ENCODE measurements at regions not wholly inside any gene's neighbourhood (a gene's known extent, or its start where the extent isn't known, plus 50 kb on each side); places are given as distances from the start of the nearest gene placed in this dataset.
A peak's percentile ranks its signal among the peaks of the same experiment; 100 is the strongest.

- Mint-ChIP-seq H3K4me3 (no peak overlapping the region), H3K4me1 (ENCODE audit: low read depth) (peaks cover 83% of the 10 kb centered on the region), H3K27ac (no peak overlapping the region), H3K36me3 (ENCODE audit: low read depth) (peaks cover 34% of the 10 kb centered on the region), H3K9me3 (no peaks in the 10 kb centered on the region), H3K27me3 (no peaks in the 10 kb centered on the region)
- no peak for DNase-seq
Observed at GRCh38 chr2:134146161-134146560, 107.7 kb upstream of the MGAT5 start.

- Mint-ChIP-seq H3K27ac (no peak overlapping the region), H3K27me3 (no peaks in the 10 kb centered on the region), H3K9me3 (no peaks in the 10 kb centered on the region), H3K4me1 (ENCODE audit: low read depth) (peaks cover 79% of the 10 kb centered on the region), H3K36me3 (ENCODE audit: low read depth) (peaks cover 37% of the 10 kb centered on the region), H3K4me3 (no peak overlapping the region)
- DNase-seq, result no peak
Observed at GRCh38 chr2:134146620-134147019, 107.3 kb upstream of the MGAT5 start.

DNA sequence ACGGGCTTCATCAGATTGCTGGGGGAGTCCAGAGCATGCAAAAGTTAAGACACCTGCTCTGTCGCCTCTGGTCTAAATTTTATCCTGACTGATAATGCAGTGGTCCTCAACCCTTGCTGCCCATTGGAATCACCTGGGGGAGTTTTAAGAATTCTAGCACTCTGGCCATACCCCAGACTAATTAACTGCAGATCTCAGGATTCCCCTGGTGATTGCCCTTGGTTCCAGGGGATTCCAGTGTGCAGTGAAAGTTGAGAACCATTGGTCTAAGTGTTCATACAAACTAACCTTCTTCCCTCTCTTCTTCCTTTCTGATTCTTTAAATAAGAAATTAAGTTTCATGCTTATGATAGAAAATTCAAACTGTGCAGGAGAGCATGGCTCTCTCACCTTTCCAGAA, 105.7 kb upstream of the MGAT5 start:
- no peak overlapping the region for H3K27ac Mint-ChIP-seq
- peaks cover 63% of the 10 kb centered on the region for H3K4me1 Mint-ChIP-seq (ENCODE audit: low read depth)
- H3K36me3 Mint-ChIP-seq (ENCODE audit: low read depth), result peaks cover 32% of the 10 kb centered on the region
- no peaks in the 10 kb centered on the region for H3K27me3 Mint-ChIP-seq
- no peak for DNase-seq
- H3K4me3 Mint-ChIP-seq, result no peak overlapping the region
- H3K9me3 Mint-ChIP-seq, result no peaks in the 10 kb centered on the region

DNA sequence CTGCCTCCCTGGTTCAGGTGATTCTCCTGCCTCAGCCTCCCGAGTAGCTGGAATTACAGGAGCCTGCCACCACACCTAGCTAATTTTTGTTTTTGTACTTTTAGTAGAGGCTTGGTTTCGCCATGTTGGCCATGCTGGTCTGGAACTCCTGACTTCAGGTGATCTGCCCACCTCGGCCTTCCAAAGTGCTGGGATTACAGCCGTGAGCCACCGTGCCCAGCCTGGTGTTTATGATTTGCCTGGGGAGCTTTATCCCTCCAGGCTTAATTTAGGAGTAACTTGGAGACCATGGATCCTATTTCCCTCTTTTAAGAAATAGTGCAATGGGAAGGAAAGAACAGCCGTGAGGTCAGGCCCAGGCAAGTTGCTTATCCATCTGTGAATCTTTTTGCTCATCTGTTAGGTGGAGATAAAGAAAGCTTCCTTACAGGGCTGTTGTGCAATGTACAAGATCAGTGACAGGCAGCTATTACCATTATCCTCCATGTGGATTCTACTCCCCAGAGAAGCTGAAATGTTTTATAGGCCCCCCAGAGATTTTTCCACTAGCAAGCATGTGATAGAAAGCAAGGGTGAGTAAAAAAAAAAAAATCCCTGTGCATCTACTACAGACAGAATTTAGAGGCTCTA, 104.9 kb upstream of the MGAT5 start:
- Mint-ChIP-seq H3K9me3 (no peaks in the 10 kb centered on the region), H3K27me3 (no peaks in the 10 kb centered on the region), H3K36me3 (ENCODE audit: low read depth) (peaks cover 30% of the 10 kb centered on the region), H3K27ac (no peak overlapping the region), H3K4me3 (no peak overlapping the region), H3K4me1 (ENCODE audit: low read depth) (peaks cover 60% of the 10 kb centered on the region)
- no peak for DNase-seq

DNA sequence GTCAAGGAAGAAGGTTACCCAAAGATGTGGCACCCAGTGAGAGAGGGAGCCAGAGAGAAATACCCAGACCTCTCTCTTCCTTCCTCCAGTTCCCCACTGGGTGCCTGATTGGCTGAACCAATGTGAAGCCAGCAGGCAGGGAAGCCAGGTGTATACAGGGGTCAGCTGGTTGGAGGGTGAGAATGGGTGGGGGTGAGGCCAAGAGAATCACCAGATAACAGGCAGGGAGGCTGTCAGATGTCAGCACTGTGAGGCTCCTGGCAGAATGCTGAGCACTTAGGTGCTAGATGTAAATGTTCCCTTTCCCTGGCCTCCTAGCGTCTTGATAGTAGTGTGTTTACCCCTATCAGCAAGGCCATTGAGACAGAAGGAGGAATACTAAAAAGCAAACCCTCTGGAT, 104.0 kb upstream of the MGAT5 start:
- DNase-seq, result no peak
- Mint-ChIP-seq H3K27ac (peak overlapping the region; percentile 45), H3K9me3 (no peaks in the 10 kb centered on the region), H3K4me3 (no peak overlapping the region), H3K27me3 (no peaks in the 10 kb centered on the region), H3K4me1 (ENCODE audit: low read depth) (peaks cover 59% of the 10 kb centered on the region), H3K36me3 (ENCODE audit: low read depth) (peaks cover 31% of the 10 kb centered on the region)

GRCh38 chr2:134150760-134151159, 103.1 kb upstream of the MGAT5 start:
- Mint-ChIP-seq H3K27ac (no peak overlapping the region), H3K4me1 (ENCODE audit: low read depth) (peaks cover 58% of the 10 kb centered on the region), H3K36me3 (ENCODE audit: low read depth) (peaks cover 37% of the 10 kb centered on the region), H3K27me3 (no peaks in the 10 kb centered on the region), H3K9me3 (no peaks in the 10 kb centered on the region), H3K4me3 (no peak overlapping the region)
- no peak for DNase-seq

DNA sequence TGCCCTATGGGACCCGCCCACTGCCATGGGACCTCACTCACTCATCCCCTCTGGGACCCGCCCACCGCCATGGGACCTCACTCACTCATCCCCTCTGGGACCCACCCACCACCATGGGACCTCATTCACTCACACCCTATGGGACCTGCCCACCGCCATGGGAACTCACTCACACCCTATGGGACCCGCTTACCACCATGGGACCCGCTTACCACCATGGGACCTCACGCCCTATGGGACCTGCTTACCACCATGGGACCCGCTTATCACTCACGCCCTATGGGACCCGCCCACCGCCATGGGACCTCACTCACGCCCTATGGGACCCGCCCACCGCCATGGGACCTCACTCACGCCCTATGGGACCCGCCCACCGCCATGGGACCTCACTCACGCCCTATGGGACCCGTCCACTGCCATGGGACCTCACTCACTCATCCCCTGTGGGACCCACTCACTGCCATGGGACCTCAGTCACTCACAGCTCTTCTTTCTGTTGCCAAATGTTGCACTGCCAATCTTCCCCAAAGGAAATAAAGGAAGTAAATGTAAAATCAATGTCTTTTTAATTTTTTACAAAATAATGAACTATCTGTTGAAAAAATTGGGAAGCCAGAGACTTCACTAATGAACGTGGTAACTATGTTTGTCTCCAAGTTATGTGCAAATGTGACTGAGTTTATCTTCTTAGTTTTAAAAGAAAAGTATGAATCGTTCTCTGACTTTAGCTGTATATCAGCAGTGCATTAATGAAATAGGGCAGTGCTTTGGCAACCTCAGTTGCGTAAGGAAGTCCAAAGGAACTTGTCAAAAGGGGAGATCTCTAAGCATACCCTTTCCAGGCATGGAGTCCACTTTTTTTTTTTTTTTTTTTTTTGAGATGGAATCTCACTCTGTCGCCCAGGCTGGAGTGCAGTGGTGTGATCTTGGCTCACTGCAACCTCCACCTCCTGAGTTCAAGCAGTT, 101.5 kb upstream of the MGAT5 start:
- DNase-seq, result no peak
- H3K4me3 Mint-ChIP-seq, result no peak overlapping the region
- H3K27ac Mint-ChIP-seq, result no peak overlapping the region
- H3K9me3 Mint-ChIP-seq, result no peaks in the 10 kb centered on the region
- H3K4me1 Mint-ChIP-seq (ENCODE audit: low read depth), result peaks cover 56% of the 10 kb centered on the region
- peaks cover 48% of the 10 kb centered on the region for H3K36me3 Mint-ChIP-seq (ENCODE audit: low read depth)
- H3K27me3 Mint-ChIP-seq, result no peaks in the 10 kb centered on the region

- Mint-ChIP-seq H3K27ac (no peak overlapping the region), H3K36me3 (ENCODE audit: low read depth) (peaks cover 45% of the 10 kb centered on the region), H3K4me3 (no peak overlapping the region), H3K9me3 (no peaks in the 10 kb centered on the region), H3K4me1 (ENCODE audit: low read depth) (peaks cover 53% of the 10 kb centered on the region), H3K27me3 (no peaks in the 10 kb centered on the region)
- no peak for DNase-seq
Observed at GRCh38 chr2:134153294-134153880, 100.5 kb upstream of the MGAT5 start.

- Mint-ChIP-seq H3K27me3 (no peaks in the 10 kb centered on the region), H3K4me3 (no peak overlapping the region), H3K4me1 (ENCODE audit: low read depth) (peaks cover 55% of the 10 kb centered on the region), H3K9me3 (no peaks in the 10 kb centered on the region), H3K36me3 (ENCODE audit: low read depth) (peaks cover 45% of the 10 kb centered on the region), H3K27ac (no peak overlapping the region)
- DNase-seq, result no peak
Observed at GRCh38 chr2:134154246-134154645, 99.6 kb upstream of the MGAT5 start.

- Mint-ChIP-seq H3K4me1 (ENCODE audit: low read depth) (peaks cover 53% of the 10 kb centered on the region), H3K4me3 (no peak overlapping the region), H3K36me3 (ENCODE audit: low read depth) (peaks cover 45% of the 10 kb centered on the region), H3K27me3 (no peaks in the 10 kb centered on the region), H3K9me3 (no peaks in the 10 kb centered on the region), H3K27ac (peak overlapping the region; percentile 24)
- no peak for DNase-seq
Observed at GRCh38 chr2:134155134-134155533, 98.7 kb upstream of the MGAT5 start.

DNA sequence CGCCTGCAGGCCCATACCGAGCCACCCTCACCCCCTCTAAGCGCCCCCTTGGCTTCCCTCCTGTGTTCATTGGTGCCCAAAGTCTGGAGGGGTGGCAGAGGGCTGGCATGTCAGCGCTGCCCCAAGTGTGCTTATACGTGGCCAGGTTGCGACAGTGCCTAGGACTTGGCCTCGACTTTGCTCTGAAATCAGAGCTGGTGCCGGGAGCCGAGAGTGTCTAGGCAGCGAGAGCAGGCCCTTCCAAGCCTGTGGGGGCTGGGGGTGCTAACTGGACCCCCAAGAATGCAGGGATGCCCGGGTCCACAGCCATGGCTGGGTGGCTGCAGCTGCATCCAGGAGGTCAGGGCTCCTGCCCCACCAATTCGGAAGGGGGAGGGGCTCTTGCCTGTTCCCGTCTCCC, 95.6 kb upstream of the MGAT5 start:
- H3K4me1 Mint-ChIP-seq (ENCODE audit: low read depth), result peaks cover 78% of the 10 kb centered on the region

DNA sequence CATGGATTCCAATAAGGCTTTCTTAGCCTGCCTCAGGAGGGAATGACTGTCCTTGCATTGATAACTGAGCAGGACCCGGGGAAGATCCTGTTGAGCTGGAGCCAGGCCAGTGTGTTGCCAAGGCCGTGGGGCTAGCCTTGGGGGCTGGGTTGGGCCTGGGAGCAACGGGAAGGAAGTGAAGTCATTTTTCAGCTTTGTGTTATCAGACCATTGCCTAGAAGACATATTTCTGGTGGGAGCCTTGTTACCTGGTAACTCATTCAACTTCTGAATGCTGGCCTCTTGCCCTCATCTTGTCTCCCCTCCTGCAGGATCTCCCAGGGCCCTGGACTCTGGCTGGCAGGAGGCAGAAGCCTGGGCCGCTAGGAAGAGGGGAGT, 92.7 kb upstream of the MGAT5 start:
- Mint-ChIP-seq H3K9me3 (no peaks in the 10 kb centered on the region), H3K27ac (peak overlapping the region; percentile 70), H3K4me1 (ENCODE audit: low read depth) (peaks cover 85% of the 10 kb centered on the region), H3K4me3 (no peak overlapping the region), H3K36me3 (ENCODE audit: low read depth) (peaks cover 20% of the 10 kb centered on the region), H3K27me3 (no peaks in the 10 kb centered on the region)
- DNase-seq, result no peak

More for the DNA sequence above, 95.6 kb upstream of the MGAT5 start:
- Mint-ChIP-seq H3K27ac (no peak overlapping the region), H3K9me3 (no peaks in the 10 kb centered on the region), H3K4me3 (no peak overlapping the region), H3K36me3 (ENCODE audit: low read depth) (peaks cover 25% of the 10 kb centered on the region), H3K27me3 (no peaks in the 10 kb centered on the region)
- DNase-seq, result no peak

GRCh38 chr2:134163336-134163735, 90.5 kb upstream of the MGAT5 start:
- DNase-seq, result no peak
- H3K36me3 Mint-ChIP-seq (ENCODE audit: low read depth), result peaks cover 15% of the 10 kb centered on the region
- H3K4me1 Mint-ChIP-seq (ENCODE audit: low read depth), result peaks cover 90% of the 10 kb centered on the region
- H3K27me3 Mint-ChIP-seq, result no peaks in the 10 kb centered on the region
- no peak overlapping the region for H3K4me3 Mint-ChIP-seq
- no peak overlapping the region for H3K27ac Mint-ChIP-seq
- no peaks in the 10 kb centered on the region for H3K9me3 Mint-ChIP-seq

DNA sequence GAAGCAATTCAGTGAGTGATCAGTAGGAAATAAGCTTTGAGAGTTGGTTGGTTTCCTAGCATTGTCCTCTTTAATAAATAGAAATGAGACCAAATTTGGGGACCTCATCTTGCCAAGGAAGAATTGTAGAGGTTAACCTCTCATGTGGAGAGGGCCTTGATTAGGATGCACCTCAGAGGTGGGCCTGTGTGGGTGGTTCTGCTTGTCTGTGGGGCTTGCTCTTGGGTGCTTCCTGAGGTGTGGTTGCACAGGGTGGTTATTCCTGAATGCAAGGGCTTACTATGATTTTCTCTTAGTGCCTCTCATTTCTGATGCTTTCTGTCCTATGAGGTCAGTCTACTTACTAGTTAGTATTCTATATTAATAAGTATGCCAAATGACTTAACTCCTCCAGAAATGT, 89.6 kb upstream of the MGAT5 start:
- no peak overlapping the region for H3K4me3 Mint-ChIP-seq
- peaks cover 90% of the 10 kb centered on the region for H3K4me1 Mint-ChIP-seq (ENCODE audit: low read depth)
- no peak overlapping the region for H3K27ac Mint-ChIP-seq
- H3K9me3 Mint-ChIP-seq, result no peaks in the 10 kb centered on the region
- peaks cover 15% of the 10 kb centered on the region for H3K36me3 Mint-ChIP-seq (ENCODE audit: low read depth)
- no peaks in the 10 kb centered on the region for H3K27me3 Mint-ChIP-seq
- no peak for DNase-seq

DNA sequence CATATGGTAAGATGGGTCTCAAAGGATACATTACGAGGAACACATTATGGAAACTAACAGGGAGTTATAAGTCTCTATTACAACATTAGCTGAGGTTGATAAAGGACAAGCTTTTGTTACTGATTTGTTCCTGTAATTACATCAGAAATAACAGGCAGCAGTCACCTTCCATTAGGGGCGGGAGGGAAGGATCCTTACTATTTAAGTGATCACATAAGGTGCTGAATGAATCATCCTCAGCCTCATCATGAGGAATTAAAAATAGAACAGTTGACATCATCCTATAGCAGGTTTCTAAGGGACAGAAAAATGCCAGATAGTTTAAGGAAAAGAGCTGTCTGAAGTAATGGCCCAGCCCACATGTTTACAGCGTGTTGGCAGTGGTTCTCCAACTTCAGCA, 86.9 kb upstream of the MGAT5 start:
- Mint-ChIP-seq H3K27me3 (no peaks in the 10 kb centered on the region), H3K9me3 (no peaks in the 10 kb centered on the region), H3K4me1 (ENCODE audit: low read depth) (peaks cover 93% of the 10 kb centered on the region), H3K36me3 (ENCODE audit: low read depth) (peaks cover 18% of the 10 kb centered on the region), H3K27ac (peak overlapping the region; percentile 27), H3K4me3 (no peak overlapping the region)
- DNase-seq, result no peak
